Stimulated activated naive CD8-positive, alpha-beta T cell treated with anti-CD3 and anti-CD28 coated beads, Interleukin-15, Interleukin-2, amounts not matched to agents 100 ng/mL and 50 ng/mL, for 24 hours (primary cell): ENCODE measurements at regions not wholly inside any gene's neighbourhood (a gene's known extent, or its start where the extent isn't known, plus 50 kb on each side); places are given as distances from the start of the nearest gene placed in this dataset.

Experiments used
- H3K27ac Mint-ChIP-seq: one replicate; pipeline ENCODE4 v1.8.0; 2021; ENCODE audit warnings: mild to moderate bottlenecking, mixed read lengths
- H3K27me3 Mint-ChIP-seq: one replicate; pipeline ENCODE4 v1.8.0; 2021; ENCODE audit warnings: mixed read lengths
- H3K36me3 Mint-ChIP-seq: one replicate; pipeline ENCODE4 v1.8.0; 2021; ENCODE audit warnings: low read depth, mixed read lengths
- H3K4me1 Mint-ChIP-seq: one replicate; pipeline ENCODE4 v1.8.0; 2021; ENCODE audit warnings: low read depth, mixed read lengths
- H3K4me3 Mint-ChIP-seq: one replicate; pipeline ENCODE4 v1.8.0; 2021; ENCODE audit warnings: mild to moderate bottlenecking, mixed read lengths
- H3K9me3 Mint-ChIP-seq: one replicate; pipeline ENCODE4 v1.8.0; 2021; ENCODE audit warnings: mixed read lengths

DNA sequence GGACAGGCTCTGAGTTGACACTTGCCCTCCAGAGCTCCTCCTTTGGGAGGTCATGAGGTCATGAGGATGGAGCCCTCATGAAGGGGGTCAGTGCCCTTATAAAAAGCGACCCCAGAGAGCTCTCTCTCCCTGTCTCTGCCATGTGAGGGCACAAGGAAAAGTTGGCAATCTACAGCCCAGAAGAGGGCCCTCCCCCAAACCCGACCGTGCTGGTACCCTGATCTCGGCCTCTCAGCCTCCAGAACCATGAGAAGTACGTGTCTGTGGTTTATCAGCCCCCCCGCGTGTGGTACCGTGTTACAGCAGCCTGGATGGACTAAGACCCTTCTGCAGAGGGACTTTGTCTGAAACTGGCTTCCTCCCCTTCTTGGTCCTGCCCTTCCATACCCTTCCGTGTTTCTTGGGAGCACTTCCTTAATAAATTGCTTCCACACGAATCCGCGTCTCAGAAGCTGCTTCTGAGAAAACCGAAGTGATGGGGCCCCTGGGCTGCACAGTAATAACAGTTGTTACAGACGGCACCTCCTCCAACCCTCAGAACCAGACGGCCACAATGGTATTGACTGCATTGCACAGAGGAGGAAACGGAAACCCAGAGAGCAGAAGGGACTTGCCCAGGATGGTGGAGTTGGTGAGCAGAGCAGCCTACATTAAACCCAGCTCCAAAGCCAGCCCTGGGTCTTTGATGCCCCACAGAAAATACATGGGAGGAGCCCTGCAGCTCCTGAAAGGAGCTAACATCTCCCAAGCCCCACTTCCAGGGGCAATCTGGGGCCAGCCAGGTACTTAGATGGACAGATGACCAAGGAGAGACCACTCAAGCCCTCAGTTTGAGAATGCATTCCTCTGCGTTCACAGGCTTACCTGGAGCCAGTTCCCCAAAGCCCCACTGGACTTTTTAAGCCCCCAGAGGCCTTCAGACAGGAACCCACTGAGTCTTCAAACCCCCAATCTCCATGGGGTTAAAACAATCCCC, 242.7 kb downstream of the BCOR start:
- H3K27me3 Mint-ChIP-seq, result no peaks in the 10 kb centered on the region

DNA sequence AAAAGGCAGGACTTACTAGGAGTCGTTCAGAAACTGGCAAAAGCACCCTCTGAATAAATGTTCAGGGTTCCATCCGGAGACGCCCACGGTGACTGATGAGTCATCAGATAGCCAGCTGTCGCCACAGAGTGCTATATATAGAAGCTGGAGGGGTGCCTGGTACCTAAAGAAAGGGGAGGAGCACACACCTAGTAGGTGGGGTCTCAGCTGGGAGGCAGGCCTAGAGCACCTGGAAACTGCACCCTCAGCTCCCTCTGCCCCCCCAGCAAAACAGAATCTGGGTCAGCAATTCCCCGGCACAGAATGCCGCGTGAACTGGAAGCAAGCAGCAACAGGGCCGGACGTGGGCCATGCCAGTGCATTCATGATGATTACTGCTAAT, 242.0 kb downstream of the BCOR start:
- Mint-ChIP-seq H3K27me3 (no peaks in the 10 kb centered on the region), H3K36me3 (peaks cover 6% of the 10 kb centered on the region), H3K27ac (peak overlapping the region; percentile 95), H3K4me1 (peaks cover 88% of the 10 kb centered on the region), H3K4me3 (peak overlapping the region; percentile 77), H3K9me3 (no peaks in the 10 kb centered on the region)

More for the DNA sequence above, 242.7 kb downstream of the BCOR start:
- H3K27ac Mint-ChIP-seq, result peak overlapping the region; percentile 95
- peaks cover 6% of the 10 kb centered on the region for H3K36me3 Mint-ChIP-seq
- H3K4me3 Mint-ChIP-seq, result peak overlapping the region; percentile 77
- peaks cover 85% of the 10 kb centered on the region for H3K4me1 Mint-ChIP-seq
- H3K9me3 Mint-ChIP-seq, result no peaks in the 10 kb centered on the region

DNA sequence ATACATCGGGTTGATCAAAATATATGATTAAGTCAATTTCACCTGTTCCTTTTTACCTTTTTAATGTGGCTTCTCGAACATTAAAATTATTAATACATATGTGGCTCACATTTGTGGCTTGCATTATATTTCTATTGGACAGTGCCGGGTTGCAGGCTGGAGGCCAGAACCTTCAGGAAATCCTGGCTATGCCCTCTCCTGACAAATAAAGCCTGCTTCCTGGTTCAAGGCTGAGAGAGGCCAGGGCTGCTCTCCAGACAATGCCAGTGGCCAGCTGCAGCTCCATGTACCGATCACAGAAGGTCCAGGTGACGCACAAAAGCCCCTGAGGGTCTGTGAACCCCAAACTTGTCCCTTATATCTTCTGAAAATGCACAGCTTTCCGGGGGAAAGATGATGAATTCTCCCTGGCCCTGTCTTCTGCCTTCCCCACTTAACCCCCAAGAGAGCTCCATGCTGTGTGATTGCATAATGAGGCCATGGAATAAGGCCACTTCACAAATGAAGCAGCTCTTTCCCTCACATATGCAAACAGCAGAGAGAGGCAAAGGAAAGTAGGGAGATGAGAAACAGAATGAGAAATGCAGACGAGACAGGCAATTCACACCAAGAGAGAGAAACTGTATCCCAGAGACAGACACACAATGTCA, 241.2 kb downstream of the BCOR start:
- Mint-ChIP-seq H3K4me3 (peak overlapping the region; percentile 45), H3K27ac (peak overlapping the region; percentile 37), H3K27me3 (no peaks in the 10 kb centered on the region), H3K4me1 (peaks cover 92% of the 10 kb centered on the region), H3K9me3 (no peaks in the 10 kb centered on the region), H3K36me3 (peaks cover 3% of the 10 kb centered on the region)

DNA sequence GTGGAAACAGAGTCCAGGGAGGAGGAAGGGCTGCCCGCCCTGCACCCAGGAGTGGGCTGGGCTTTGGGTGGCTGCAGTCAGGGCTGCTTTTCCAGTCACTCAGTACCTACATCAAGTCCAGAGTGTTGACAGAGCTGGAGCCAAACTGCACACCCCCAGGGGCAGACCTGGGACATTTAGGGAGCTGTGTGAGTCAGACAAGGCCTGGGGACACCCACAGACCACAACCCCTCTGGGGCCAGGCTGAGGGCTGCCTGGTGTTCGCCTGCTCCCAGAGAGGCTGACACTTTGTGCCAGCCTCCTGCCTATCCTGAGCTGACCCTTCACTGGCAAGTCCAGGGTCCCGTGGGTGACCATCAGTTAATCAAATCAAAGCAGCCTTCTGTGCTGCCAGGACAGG, 240.0 kb downstream of the BCOR start:
- H3K9me3 Mint-ChIP-seq, result no peaks in the 10 kb centered on the region
- no peaks in the 10 kb centered on the region for H3K36me3 Mint-ChIP-seq
- H3K27me3 Mint-ChIP-seq, result no peaks in the 10 kb centered on the region
- peaks cover 91% of the 10 kb centered on the region for H3K4me1 Mint-ChIP-seq
- H3K27ac Mint-ChIP-seq, result peak overlapping the region; percentile 49
- no peak overlapping the region for H3K4me3 Mint-ChIP-seq

DNA sequence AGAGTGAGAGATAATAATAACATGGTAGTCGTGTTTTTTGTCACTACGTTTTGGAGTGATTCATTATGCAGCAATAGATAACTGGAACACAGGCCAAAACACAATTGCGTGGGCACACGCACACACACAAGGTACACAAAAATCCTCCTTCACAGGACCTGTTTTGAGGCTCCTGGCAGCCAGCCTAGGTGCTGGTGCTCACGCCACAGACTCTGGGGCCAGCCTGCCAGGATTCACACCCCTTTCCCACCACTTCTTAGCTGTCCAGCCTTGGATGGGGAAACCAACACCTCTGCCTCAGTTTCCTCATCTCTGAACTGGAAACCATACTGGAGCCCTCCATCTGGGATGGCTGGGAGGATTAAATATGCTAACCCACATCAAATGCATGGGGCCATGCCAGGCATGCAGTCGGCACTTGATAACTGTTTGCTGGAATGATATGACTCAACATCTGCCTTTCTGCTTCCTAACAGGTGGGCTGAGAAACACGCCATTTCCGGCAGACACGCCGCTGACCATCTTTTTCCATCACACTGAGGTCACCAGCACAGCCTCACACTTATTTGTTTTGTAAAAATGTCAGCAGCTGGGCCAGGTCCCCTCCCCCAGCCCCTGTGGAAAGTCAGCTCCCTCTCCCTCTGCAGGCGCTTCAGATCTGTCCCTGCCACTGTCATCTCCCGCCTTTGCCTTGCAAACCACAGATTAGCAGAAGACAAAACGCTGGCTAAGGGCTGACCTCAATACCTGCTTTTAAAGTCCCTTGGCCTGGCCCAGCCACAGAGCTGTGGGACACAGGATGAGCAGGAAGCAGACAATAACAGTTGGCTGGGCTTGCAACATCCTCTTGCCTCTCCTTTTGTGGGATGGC, 237.5 kb downstream of the BCOR start:
- peak overlapping the region; percentile 57 for H3K4me3 Mint-ChIP-seq
- no peaks in the 10 kb centered on the region for H3K27me3 Mint-ChIP-seq
- H3K27ac Mint-ChIP-seq, result peak overlapping the region; percentile 95
- peaks cover 72% of the 10 kb centered on the region for H3K4me1 Mint-ChIP-seq
- no peaks in the 10 kb centered on the region for H3K9me3 Mint-ChIP-seq
- no peaks in the 10 kb centered on the region for H3K36me3 Mint-ChIP-seq

DNA sequence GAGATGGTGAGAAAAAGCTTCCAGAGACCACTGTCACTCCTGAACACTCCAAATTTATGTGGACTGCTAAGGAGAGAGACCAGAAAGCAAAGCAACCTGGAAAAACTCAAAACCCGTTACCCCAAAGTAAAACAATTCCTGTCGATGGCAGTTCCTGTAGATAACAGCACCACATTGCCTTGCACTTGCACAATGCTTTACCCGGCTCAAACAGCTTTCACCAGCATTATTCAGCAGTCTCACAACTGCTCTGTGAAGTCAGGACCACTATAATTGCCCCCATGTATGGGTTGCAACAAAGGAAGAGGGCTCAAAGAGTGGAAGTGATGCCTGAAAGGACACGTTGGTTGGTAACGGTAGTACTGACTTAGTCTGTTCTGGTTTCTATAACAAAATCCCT, 234.8 kb downstream of the BCOR start:
- Mint-ChIP-seq H3K27ac (no peak overlapping the region), H3K9me3 (no peaks in the 10 kb centered on the region), H3K4me3 (no peak overlapping the region), H3K27me3 (no peaks in the 10 kb centered on the region), H3K36me3 (no peaks in the 10 kb centered on the region), H3K4me1 (peaks cover 46% of the 10 kb centered on the region)

DNA sequence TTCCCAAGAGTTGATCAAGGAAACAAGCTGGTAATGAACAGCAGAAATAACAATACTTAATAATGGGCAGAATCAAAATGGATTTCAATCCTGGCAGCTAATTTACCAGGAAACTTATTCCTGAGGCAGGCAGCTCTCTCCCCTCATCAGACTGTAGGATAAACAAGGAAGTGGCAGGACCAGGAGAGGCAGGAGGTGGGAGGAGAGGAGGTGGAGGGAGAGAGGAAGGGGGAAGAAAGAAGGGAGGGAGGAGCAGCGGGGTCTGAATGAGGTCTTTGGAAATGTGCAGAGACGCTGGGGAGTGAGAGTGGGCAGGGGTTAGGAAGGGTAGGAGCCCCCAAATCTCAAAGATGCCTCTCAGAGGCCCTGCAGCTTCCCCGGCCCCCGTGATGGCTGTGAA, 231.5 kb downstream of the BCOR start:
- H3K4me3 Mint-ChIP-seq, result no peak overlapping the region
- H3K36me3 Mint-ChIP-seq, result no peaks in the 10 kb centered on the region
- H3K4me1 Mint-ChIP-seq, result peaks cover 43% of the 10 kb centered on the region
- no peaks in the 10 kb centered on the region for H3K27me3 Mint-ChIP-seq
- H3K9me3 Mint-ChIP-seq, result no peaks in the 10 kb centered on the region
- no peak overlapping the region for H3K27ac Mint-ChIP-seq

DNA sequence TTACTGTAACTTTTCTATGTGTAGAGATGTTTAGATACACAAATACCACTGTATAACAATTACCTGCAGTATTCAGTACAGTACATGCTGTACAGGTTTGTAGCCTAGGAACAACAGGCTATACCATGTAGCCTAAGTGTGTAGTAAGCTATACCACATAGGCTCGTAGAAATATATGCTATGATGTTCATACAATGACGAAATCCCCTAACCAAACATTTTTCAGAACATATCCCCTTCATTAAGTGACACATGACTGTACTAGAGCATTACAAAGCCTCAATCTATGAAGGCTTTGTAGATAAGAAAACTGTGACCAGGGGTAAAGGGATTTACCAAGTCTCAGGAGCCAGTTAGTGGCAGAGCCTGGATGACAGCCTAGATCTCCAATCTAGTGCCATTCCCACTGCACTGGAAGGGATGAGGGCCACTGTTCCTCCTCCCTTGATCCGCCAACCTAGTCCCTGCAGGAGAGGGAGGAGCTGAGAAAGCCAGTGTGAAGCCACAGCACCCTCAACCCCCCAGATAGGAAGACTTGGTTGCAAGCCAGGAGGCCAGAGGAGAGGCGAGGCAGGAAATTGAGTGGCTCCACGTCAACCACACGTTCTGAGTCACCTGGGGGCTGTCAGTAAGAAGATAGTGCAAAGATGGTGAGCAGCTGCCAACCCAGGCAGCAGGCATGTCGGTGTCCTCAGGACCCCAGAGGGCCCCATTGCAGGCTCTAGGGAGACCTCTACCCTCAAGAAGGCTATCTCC, 227.7 kb downstream of the BCOR start:
- peaks cover 3% of the 10 kb centered on the region for H3K9me3 Mint-ChIP-seq
- no peaks in the 10 kb centered on the region for H3K36me3 Mint-ChIP-seq
- H3K4me3 Mint-ChIP-seq, result peak overlapping the region; percentile 30
- H3K4me1 Mint-ChIP-seq, result peaks cover 60% of the 10 kb centered on the region
- no peaks in the 10 kb centered on the region for H3K27me3 Mint-ChIP-seq
- peak overlapping the region; percentile 76 for H3K27ac Mint-ChIP-seq

DNA sequence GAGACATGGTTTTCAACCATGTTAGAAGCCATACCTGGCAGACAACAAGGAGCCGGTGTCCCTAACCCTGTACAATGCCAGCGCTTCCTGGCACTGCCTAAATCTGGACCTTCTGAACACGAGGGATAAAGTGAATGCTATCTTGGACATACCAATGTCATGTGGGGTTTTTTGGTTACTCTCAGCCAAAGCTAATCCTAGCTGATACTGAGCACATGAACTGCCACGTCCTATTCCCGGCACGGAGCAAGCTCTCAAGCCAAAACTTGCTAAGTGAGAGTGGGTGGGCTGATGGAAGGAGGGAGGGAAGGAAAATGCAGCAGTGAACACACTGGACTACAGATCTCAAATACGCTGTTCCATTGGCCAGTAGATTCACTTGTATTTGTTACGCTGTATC, 226.1 kb downstream of the BCOR start:
- Mint-ChIP-seq H3K9me3 (peaks cover 3% of the 10 kb centered on the region), H3K27me3 (peaks cover 1% of the 10 kb centered on the region), H3K36me3 (no peaks in the 10 kb centered on the region), H3K4me1 (peaks cover 64% of the 10 kb centered on the region), H3K4me3 (no peak overlapping the region), H3K27ac (peak overlapping the region; percentile 21)

DNA sequence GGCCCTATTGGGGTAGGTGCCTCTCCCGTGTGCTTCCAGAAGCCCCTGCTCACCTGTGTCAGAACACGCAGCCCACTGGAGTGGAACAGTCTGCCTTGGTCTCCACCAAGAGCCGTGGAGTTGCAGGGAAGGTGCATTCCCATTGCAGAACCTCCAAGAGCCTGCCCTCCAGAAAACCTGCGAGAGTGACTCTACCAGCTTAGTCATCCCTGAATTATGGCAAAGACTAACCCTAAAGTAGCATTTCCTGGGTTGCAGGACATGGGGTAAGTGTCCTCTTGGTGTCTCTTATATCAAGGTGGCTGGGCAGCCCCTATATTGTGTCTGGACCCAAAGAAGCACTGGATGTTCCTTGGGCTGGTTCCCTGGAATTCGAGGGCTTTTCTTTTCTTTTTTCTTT, 224.6 kb downstream of the BCOR start:
- peak overlapping the region; percentile 52 for H3K27ac Mint-ChIP-seq
- peaks cover 64% of the 10 kb centered on the region for H3K4me1 Mint-ChIP-seq
- H3K4me3 Mint-ChIP-seq, result no peak overlapping the region
- peaks cover 3% of the 10 kb centered on the region for H3K9me3 Mint-ChIP-seq
- no peaks in the 10 kb centered on the region for H3K36me3 Mint-ChIP-seq
- H3K27me3 Mint-ChIP-seq, result peaks cover 5% of the 10 kb centered on the region

DNA sequence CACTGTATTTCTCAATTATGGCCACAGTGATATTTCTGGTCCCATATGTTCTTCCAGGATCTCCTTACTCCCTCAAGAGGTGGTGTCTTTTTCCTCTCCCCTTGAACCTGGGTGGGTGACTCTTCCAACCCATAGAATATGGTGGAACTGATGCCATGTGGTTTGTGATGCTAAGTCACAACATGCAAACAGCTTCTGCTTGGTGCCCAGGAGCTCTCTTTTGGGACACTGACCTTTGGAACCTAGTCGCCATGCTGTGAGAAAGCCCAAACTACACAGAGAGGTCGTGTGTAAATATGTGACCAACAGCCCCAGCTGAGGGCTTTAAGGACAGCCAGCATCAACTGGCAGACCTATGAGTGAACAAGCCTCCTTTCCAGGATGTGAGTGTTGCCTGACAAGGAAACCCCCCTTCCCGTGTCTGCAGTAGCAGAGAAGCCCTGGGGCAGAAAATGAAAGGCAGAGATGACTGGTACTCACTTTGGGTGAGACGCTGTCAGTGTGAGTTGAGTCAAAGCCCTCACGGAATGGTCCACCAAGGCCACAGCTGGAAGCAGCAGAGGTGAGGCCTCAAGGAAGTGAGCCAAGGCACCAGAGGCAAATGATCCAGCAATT, 223.4 kb downstream of the BCOR start:
- peaks cover 3% of the 10 kb centered on the region for H3K9me3 Mint-ChIP-seq
- peak overlapping the region; percentile 86 for H3K27ac Mint-ChIP-seq
- H3K4me3 Mint-ChIP-seq, result no peak overlapping the region
- peaks cover 54% of the 10 kb centered on the region for H3K4me1 Mint-ChIP-seq
- peaks cover 11% of the 10 kb centered on the region for H3K27me3 Mint-ChIP-seq
- no peaks in the 10 kb centered on the region for H3K36me3 Mint-ChIP-seq

DNA sequence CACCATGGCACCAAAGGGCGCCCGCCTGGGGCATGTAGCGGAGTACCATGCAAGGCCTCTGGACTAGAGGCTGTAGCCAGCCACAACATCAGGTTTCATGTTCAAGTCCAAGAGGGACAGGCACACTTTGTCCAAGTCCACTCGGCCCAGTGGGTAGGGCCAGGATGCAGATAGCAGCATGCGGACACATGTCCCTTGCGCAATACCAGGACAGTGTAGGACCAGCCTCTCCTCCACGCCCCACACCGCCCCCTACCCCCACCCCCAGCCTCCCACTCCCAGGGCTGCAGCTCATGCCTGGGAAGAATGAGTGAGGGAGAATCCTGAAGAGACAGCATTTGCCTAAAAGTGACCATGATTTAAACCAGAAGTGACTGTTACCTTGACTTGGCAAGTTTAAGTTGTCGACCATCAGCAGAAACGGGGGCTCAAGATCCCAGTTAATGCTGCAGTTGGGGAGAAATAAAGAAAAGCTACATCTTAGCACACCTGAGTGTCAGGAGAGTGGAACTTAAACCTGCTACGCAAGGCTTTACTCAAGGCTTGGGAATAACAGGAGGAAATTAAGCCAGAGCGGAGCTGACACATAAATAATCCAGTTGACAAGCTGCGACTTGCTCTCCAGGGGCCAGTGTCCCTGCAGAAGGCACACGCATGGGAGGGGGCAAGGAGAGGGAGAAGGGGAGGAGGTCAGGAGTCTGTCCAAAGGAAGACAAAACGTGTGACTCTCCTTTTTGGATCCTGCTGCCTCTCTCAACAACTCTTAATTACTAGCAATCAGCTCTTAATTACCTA, 221.7 kb downstream of the BCOR start:
- Mint-ChIP-seq H3K36me3 (no peaks in the 10 kb centered on the region), H3K27me3 (peaks cover 18% of the 10 kb centered on the region), H3K4me3 (no peak overlapping the region), H3K4me1 (peaks cover 37% of the 10 kb centered on the region), H3K27ac (no peak overlapping the region), H3K9me3 (peaks cover 3% of the 10 kb centered on the region)

DNA sequence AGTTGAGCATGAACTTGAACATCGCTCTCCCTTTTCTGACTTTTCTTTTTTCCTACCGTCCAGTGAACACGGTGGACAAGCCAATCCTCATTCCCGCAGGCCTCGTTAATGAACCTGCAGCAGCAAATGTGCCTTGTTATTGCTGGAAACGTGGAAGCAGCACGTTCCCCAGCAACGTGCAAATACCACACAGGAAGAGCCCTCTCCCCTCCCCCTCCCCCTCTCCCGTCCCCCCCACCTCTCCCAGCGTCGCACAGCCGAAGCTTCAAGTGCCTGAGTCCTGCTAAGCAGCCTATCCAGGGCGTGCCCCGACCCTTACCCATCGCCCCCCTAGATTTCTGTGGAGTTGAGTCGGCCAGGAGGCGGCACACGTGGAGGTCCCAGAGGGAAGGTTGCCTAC, 219.9 kb downstream of the BCOR start:
- no peak overlapping the region for H3K27ac Mint-ChIP-seq
- no peak overlapping the region for H3K4me3 Mint-ChIP-seq
- H3K27me3 Mint-ChIP-seq, result peaks cover 18% of the 10 kb centered on the region
- H3K9me3 Mint-ChIP-seq, result peaks cover 7% of the 10 kb centered on the region
- H3K4me1 Mint-ChIP-seq, result peaks cover 20% of the 10 kb centered on the region
- no peaks in the 10 kb centered on the region for H3K36me3 Mint-ChIP-seq
